ENCODE measurements at regions not wholly inside any gene's neighbourhood (a gene's known extent, or its start where the extent isn't known, plus 50 kb on each side); places are given as distances from the start of the nearest gene placed in this dataset.
"Not testable (repeated sequence)": the region's sequence is repeated elsewhere in the genome, so short reads cannot be mapped to it uniquely, and the experiment has no call there.

GRCh38 chr16:87144232-87144631, 173.0 kb downstream of the C16orf95 start:
- 93 to 94% methylated on average over 11 of the region's 11 CpGs for WGBS, 2 experiments
- Histone ChIP-seq H3K9me3 (ENCODE audit: control insufficient read depth, low read length) (no peaks in the 10 kb centered on the region), H3K27ac (ENCODE audit: insufficient read depth, low read depth, low read length, poor library complexity, severe bottlenecking) (no peak overlapping the region), H3K4me1 (ENCODE audit: control insufficient read depth, insufficient read depth, low read length) (peaks cover 9% of the 10 kb centered on the region), H3K36me3 (ENCODE audit: control insufficient read depth, insufficient read depth, low read length) (no peaks in the 10 kb centered on the region), H3K27me3 (ENCODE audit: control insufficient read depth, insufficient read depth, low read length, poor library complexity, severe bottlenecking) (no peaks in the 10 kb centered on the region), H3K4me3 (ENCODE audit: insufficient read depth, low read depth, low read length) (no peak overlapping the region)

- WGBS, 2 experiments: 92 to 94% methylated on average over 24 of the region's 24 CpGs
- H3K4me1 ChIP-seq (ENCODE audit: control insufficient read depth, insufficient read depth, low read length): peaks cover 9% of the 10 kb centered on the region
- H3K4me3 ChIP-seq (ENCODE audit: insufficient read depth, low read depth, low read length): no peak overlapping the region
- H3K27ac ChIP-seq (ENCODE audit: insufficient read depth, low read depth, low read length, poor library complexity, severe bottlenecking): no peak overlapping the region
- H3K27me3 ChIP-seq (ENCODE audit: control insufficient read depth, insufficient read depth, low read length, poor library complexity, severe bottlenecking): no peaks in the 10 kb centered on the region
- H3K36me3 ChIP-seq (ENCODE audit: control insufficient read depth, insufficient read depth, low read length): no peaks in the 10 kb centered on the region
- H3K9me3 ChIP-seq (ENCODE audit: control insufficient read depth, low read length): no peaks in the 10 kb centered on the region
These were observed 171.7 kb downstream of the C16orf95 start for GRCh38 chr16:87145181-87146176.

- no peaks in the 10 kb centered on the region for H3K36me3 ChIP-seq (ENCODE audit: control insufficient read depth, insufficient read depth, low read length)
- WGBS, 2 experiments: 93 to 96% methylated on average over 5 of the region's 5 CpGs
- no peaks in the 10 kb centered on the region for H3K9me3 ChIP-seq (ENCODE audit: control insufficient read depth, low read length)
- H3K27ac ChIP-seq (ENCODE audit: insufficient read depth, low read depth, low read length, poor library complexity, severe bottlenecking): no peak overlapping the region
- H3K27me3 ChIP-seq (ENCODE audit: control insufficient read depth, insufficient read depth, low read length, poor library complexity, severe bottlenecking): no peaks in the 10 kb centered on the region
- H3K4me1 ChIP-seq (ENCODE audit: control insufficient read depth, insufficient read depth, low read length): peaks cover 9% of the 10 kb centered on the region
- no peak overlapping the region for H3K4me3 ChIP-seq (ENCODE audit: insufficient read depth, low read depth, low read length)
These were observed 170.5 kb downstream of the C16orf95 start for GRCh38 chr16:87146676-87147075.

- Histone ChIP-seq H3K27me3 (ENCODE audit: control insufficient read depth, insufficient read depth, low read length, poor library complexity, severe bottlenecking) (no peaks in the 10 kb centered on the region), H3K36me3 (ENCODE audit: control insufficient read depth, insufficient read depth, low read length) (no peaks in the 10 kb centered on the region), H3K27ac (ENCODE audit: insufficient read depth, low read depth, low read length, poor library complexity, severe bottlenecking) (no peak overlapping the region), H3K4me1 (ENCODE audit: control insufficient read depth, insufficient read depth, low read length) (no peaks in the 10 kb centered on the region), H3K4me3 (ENCODE audit: insufficient read depth, low read depth, low read length) (no peak overlapping the region), H3K9me3 (ENCODE audit: control insufficient read depth, low read length) (no peaks in the 10 kb centered on the region)
- WGBS, 2 experiments: 90 to 91% methylated on average over 1 of the region's 1 CpG
These were observed 168.1 kb downstream of the C16orf95 start for GRCh38 chr16:87149051-87149450.

- Histone ChIP-seq H3K9me3 (ENCODE audit: control insufficient read depth, low read length) (no peaks in the 10 kb centered on the region), H3K36me3 (ENCODE audit: control insufficient read depth, insufficient read depth, low read length) (no peaks in the 10 kb centered on the region), H3K27ac (ENCODE audit: insufficient read depth, low read depth, low read length, poor library complexity, severe bottlenecking) (no peak overlapping the region), H3K4me1 (ENCODE audit: control insufficient read depth, insufficient read depth, low read length) (no peaks in the 10 kb centered on the region), H3K4me3 (ENCODE audit: insufficient read depth, low read depth, low read length) (no peak overlapping the region), H3K27me3 (ENCODE audit: control insufficient read depth, insufficient read depth, low read length, poor library complexity, severe bottlenecking) (no peaks in the 10 kb centered on the region)
- WGBS, 2 experiments: 61 to 62% methylated on average over 13 of the region's 13 CpGs
These were observed 166.9 kb downstream of the C16orf95 start for GRCh38 chr16:87150262-87150661.

GRCh38 chr16:87150681-87151280, 166.4 kb downstream of the C16orf95 start:
- WGBS, 2 experiments: 81 to 85% methylated on average over 3 of the region's 4 CpGs
- no peaks in the 10 kb centered on the region for H3K9me3 ChIP-seq (ENCODE audit: control insufficient read depth, low read length)
- no peak overlapping the region for H3K4me3 ChIP-seq (ENCODE audit: insufficient read depth, low read depth, low read length)
- no peak overlapping the region for H3K27ac ChIP-seq (ENCODE audit: insufficient read depth, low read depth, low read length, poor library complexity, severe bottlenecking)
- no peaks in the 10 kb centered on the region for H3K36me3 ChIP-seq (ENCODE audit: control insufficient read depth, insufficient read depth, low read length)
- no peaks in the 10 kb centered on the region for H3K27me3 ChIP-seq (ENCODE audit: control insufficient read depth, insufficient read depth, low read length, poor library complexity, severe bottlenecking)
- H3K4me1 ChIP-seq (ENCODE audit: control insufficient read depth, insufficient read depth, low read length): no peaks in the 10 kb centered on the region

GRCh38 chr16:87152221-87152755, 164.9 kb downstream of the C16orf95 start:
- H3K27ac ChIP-seq (ENCODE audit: insufficient read depth, low read depth, low read length, poor library complexity, severe bottlenecking): no peak overlapping the region
- 95 to 96% methylated on average over 19 of the region's 19 CpGs for WGBS, 2 experiments

GRCh38 chr16:87153326-87153725, 163.9 kb downstream of the C16orf95 start:
- Histone ChIP-seq H3K36me3 (ENCODE audit: control insufficient read depth, insufficient read depth, low read length) (no peaks in the 10 kb centered on the region), H3K27ac (ENCODE audit: insufficient read depth, low read depth, low read length, poor library complexity, severe bottlenecking) (no peak overlapping the region), H3K4me1 (ENCODE audit: control insufficient read depth, insufficient read depth, low read length) (no peaks in the 10 kb centered on the region), H3K27me3 (ENCODE audit: control insufficient read depth, insufficient read depth, low read length, poor library complexity, severe bottlenecking) (no peaks in the 10 kb centered on the region), H3K9me3 (ENCODE audit: control insufficient read depth, low read length) (no peaks in the 10 kb centered on the region), H3K4me3 (ENCODE audit: insufficient read depth, low read depth, low read length) (no peak overlapping the region)
- 92 to 93% methylated on average over 8 of the region's 8 CpGs for WGBS, 2 experiments

More at GRCh38 chr16:87152221-87152755, 164.9 kb downstream of the C16orf95 start:
- H3K27me3 ChIP-seq (ENCODE audit: control insufficient read depth, insufficient read depth, low read length, poor library complexity, severe bottlenecking): no peaks in the 10 kb centered on the region
- no peaks in the 10 kb centered on the region for H3K4me1 ChIP-seq (ENCODE audit: control insufficient read depth, insufficient read depth, low read length)
- no peaks in the 10 kb centered on the region for H3K36me3 ChIP-seq (ENCODE audit: control insufficient read depth, insufficient read depth, low read length)
- H3K4me3 ChIP-seq (ENCODE audit: insufficient read depth, low read depth, low read length): no peak overlapping the region
- no peaks in the 10 kb centered on the region for H3K9me3 ChIP-seq (ENCODE audit: control insufficient read depth, low read length)

GRCh38 chr16:87155315-87155714, 161.9 kb downstream of the C16orf95 start:
- H3K4me1 ChIP-seq (ENCODE audit: control insufficient read depth, insufficient read depth, low read length); H3K9me3 ChIP-seq (ENCODE audit: control insufficient read depth, low read length); H3K27me3 ChIP-seq (ENCODE audit: control insufficient read depth, insufficient read depth, low read length, poor library complexity, severe bottlenecking); H3K4me3 ChIP-seq (ENCODE audit: insufficient read depth, low read depth, low read length); H3K36me3 ChIP-seq (ENCODE audit: control insufficient read depth, insufficient read depth, low read length); H3K27ac ChIP-seq (ENCODE audit: insufficient read depth, low read depth, low read length, poor library complexity, severe bottlenecking): not testable (repeated sequence)
- WGBS, 2 experiments: 88 to 93% methylated on average over 4 of the region's 4 CpGs

- H3K27ac ChIP-seq (ENCODE audit: insufficient read depth, low read depth, low read length, poor library complexity, severe bottlenecking): no peak overlapping the region
- no peaks in the 10 kb centered on the region for H3K9me3 ChIP-seq (ENCODE audit: control insufficient read depth, low read length)
- 77 to 80% methylated on average over 3 of the region's 3 CpGs for WGBS, 2 experiments
- H3K27me3 ChIP-seq (ENCODE audit: control insufficient read depth, insufficient read depth, low read length, poor library complexity, severe bottlenecking): no peaks in the 10 kb centered on the region
- H3K4me1 ChIP-seq (ENCODE audit: control insufficient read depth, insufficient read depth, low read length): peaks cover 7% of the 10 kb centered on the region
- no peaks in the 10 kb centered on the region for H3K36me3 ChIP-seq (ENCODE audit: control insufficient read depth, insufficient read depth, low read length)
- H3K4me3 ChIP-seq (ENCODE audit: insufficient read depth, low read depth, low read length): no peak overlapping the region
These were observed 161.0 kb downstream of the C16orf95 start for GRCh38 chr16:87156195-87156594.
